PFSK-1 (cell line): ENCODE measurements at regions not wholly inside any gene's neighbourhood (a gene's known extent, or its start where the extent isn't known, plus 50 kb on each side); places are given as distances from the start of the nearest gene placed in this dataset.

Experiments
- POLR2AphosphoS5 ChIP-seq: IDR thresholded peaks from 2 replicates; pipeline ENCODE4 v1.6.1; 2012; ENCODE audit warnings: low read depth, mild to moderate bottlenecking, control low read depth, low read length, moderate library complexity
- SIN3A ChIP-seq: IDR thresholded peaks from 2 replicates; pipeline ENCODE4 v1.6.1; 2012; ENCODE audit warnings: mild to moderate bottlenecking, low read length, moderate library complexity, borderline replicate concordance; ENCODE audit not compliant: insufficient read depth
- TAF1 ChIP-seq: IDR thresholded peaks from 2 replicates; pipeline ENCODE4 v1.6.1; 2012; ENCODE audit warnings: low read length, control low read depth, borderline replicate concordance; ENCODE audit not compliant: insufficient read depth
- TF ChIP-seq, protein P1 (sequence below), 2 experiments: IDR thresholded peaks; 2 replicates each; pipeline versions ENCODE4 v1.6.1 to v1.8.0; 2011 to 2012; ENCODE audit warnings: low read depth in 2 of 2, low read length in 2 of 2, control low read depth in 1 of 2, inconsistent platforms in 1 of 2, mild to moderate bottlenecking in 1 of 2, moderate library complexity in 1 of 2; ENCODE audit not compliant: insufficient read depth in 1 of 2

DNA sequence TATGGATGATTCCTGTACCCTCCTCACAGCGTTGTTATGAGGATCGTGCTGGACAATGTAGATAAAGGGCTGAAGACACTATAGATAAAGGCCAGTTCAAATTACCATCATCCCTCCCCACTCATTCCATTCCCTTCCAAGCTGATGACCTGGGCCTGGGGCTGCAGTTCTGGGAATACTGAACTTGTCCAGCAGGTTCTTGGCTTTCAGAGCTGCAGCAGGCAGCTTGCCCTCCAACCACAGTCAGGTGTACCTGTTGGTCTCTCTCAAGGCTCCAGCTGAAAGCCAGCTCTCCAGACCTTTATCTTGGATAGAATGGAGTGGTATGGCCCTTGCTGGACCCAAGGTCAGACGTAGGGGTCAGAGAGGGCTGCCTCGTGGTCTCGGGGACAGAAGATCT is 92.5 kb downstream of the PCDH1 start:
- TF ChIP-seq TAF1 (no peak), POLR2AphosphoS5 (no peak), SIN3A (no peak)
- TF ChIP-seq, protein P1, sequence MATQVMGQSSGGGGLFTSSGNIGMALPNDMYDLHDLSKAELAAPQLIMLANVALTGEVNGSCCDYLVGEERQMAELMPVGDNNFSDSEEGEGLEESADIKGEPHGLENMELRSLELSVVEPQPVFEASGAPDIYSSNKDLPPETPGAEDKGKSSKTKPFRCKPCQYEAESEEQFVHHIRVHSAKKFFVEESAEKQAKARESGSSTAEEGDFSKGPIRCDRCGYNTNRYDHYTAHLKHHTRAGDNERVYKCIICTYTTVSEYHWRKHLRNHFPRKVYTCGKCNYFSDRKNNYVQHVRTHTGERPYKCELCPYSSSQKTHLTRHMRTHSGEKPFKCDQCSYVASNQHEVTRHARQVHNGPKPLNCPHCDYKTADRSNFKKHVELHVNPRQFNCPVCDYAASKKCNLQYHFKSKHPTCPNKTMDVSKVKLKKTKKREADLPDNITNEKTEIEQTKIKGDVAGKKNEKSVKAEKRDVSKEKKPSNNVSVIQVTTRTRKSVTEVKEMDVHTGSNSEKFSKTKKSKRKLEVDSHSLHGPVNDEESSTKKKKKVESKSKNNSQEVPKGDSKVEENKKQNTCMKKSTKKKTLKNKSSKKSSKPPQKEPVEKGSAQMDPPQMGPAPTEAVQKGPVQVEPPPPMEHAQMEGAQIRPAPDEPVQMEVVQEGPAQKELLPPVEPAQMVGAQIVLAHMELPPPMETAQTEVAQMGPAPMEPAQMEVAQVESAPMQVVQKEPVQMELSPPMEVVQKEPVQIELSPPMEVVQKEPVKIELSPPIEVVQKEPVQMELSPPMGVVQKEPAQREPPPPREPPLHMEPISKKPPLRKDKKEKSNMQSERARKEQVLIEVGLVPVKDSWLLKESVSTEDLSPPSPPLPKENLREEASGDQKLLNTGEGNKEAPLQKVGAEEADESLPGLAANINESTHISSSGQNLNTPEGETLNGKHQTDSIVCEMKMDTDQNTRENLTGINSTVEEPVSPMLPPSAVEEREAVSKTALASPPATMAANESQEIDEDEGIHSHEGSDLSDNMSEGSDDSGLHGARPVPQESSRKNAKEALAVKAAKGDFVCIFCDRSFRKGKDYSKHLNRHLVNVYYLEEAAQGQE (IDR thresholded peaks at IDR 0.05; ENCODE audit: insufficient read depth in 1 of 2, low read depth in 2 of 2, low read length in 2 of 2), result no peak
